ENCODE measurements at regions not wholly inside any gene's neighbourhood (a gene's known extent, or its start where the extent isn't known, plus 50 kb on each side); places are given as distances from the start of the nearest gene placed in this dataset.

DNA sequence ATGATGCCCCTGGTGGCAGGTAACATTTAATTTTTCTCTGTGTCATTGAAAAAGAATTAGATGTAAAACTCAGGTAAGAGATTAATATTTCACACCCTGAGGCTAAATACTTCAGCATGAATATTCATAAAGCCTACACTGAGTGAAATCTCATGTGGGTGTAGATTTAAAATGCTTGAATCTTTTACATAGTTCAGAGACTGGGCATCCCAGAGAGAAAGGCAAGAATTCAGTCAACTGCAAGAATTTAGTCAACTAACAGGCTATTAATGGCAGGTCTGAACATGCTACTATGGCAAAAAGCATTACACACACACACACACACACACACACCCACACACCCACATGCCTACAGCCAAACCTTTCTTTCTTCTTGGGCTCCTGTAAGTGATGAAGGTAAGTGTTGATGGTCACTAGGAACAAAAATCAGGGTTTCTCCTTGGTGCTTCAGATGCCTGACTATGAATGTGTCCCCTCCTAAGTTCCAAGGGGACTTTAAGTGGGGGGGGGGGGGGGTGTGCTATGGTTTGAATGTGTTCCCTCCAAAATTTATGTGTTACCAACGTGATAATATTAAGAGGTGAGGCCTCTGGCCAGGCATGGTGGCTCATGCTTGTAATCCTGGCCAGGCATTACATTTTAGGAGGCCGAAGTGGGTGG lies 63.7 kb upstream of the PSMD7 start:
- DNase-seq = no peak

DNA sequence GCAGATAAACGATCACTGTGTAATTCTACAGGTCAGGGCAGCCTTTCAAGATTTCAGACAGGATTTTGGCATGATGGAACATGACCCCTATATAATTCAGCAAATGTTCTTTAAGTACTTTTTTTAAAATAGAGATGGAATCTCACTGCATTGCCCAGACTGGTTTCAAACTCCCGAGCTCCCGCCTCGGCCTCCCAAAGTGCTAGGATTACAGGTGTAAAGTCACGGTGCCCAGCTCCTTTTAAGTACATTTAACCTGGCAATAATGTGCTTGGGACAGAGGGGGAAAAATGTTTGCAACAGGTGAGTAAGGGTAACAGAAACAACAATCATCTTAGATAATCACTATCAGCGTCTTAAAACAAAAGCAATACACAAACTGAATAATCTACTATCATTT lies 66.5 kb upstream of the PSMD7 start:
- DNase-seq = no peak

GRCh38 chr16:74226338-74226954 lies 70.2 kb upstream of the PSMD7 start:
- DNase-seq = no peak

DNA sequence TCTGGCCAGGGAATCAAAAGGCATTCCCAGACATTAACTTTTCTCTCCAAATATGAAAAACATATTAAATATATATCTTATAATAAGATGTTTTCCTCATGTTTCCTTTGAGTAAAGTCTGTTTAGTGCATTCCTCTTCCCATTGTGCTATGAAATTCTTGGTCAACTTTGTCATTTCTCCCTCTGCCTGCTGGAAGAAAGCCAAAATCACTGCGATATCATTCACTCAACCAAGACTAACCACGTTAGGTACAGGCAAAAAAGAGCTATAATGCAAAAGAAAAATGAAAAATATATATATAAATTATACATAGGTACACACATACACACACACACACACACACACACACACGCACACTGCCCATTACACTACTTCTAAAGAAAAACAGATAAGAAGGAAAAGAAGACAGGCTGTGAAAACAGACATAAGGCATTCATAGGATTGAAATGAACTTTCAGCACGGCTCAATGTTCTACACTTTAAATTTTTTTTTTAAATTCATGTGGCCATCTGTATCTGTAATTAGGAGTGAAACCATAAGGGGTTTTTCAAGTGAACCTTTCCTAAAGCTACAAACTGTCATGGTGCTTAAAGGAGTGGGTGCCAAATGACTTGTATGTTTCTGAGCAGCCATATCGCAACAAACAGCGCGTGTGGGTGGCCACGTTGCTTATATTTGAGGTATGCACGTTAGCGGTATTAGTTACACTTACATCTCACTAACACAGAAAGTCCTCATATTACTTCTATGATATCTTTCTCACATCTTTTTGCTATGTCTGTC lies 71.6 kb upstream of the PSMD7 start:
- DNase-seq = no peak

DNA sequence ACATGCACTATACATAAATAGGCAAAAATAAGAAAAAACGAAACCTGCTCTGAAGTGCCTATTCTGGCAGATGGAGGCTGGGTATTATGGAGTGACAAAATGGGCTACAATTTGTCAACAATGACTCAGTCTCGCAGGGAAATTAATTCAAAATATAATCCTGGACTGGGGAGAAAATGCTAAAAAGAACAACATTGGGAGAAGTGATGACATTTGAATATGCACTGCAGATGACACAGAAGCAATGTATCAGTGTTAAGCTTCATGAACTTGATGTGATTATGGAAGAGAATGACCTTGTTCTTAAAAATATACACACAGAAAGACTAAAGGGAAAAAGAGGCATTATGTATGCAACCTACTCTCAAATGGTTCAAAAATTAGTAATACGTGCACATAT lies 74.8 kb upstream of the PSMD7 start:
- no peak for DNase-seq

DNA sequence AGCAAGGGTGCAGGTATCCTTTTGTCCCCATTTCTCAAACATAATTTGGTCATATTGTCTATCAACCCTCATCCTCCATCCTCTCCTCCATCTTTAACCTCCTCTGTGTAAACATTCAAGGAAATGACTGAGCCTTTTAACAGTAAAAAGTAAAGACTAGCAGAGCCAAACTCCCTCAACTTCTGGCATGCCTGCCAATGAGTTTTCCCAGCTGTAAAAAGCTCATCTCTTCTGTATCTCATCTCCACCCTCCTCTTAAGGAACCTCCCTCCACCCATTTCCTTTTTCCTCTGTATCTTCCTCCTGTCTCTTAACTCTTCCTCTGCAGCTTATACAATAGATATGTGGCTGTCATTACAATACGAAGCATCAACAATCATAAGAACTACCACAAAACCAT lies 76.9 kb upstream of the PSMD7 start:
- no peak for DNase-seq

DNA sequence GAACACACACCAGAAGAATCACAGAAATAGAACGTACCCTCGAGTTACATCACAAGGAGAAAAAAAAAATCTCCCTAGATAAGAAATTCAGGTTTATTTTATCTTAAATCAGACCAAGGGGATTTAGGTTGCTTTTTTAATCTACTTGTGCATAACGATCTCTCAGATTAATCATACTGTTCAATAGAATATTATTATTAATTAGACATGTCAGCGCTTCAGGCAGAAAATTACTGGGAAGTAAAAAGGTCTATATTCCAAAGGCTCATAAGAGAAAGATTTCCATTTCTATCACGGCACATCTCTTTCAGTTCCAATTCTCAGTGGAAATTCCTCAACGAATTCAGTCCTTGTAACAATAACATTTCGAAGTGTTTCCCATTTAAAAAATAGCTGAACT lies 77.7 kb upstream of the PSMD7 start:
- no peak for DNase-seq

GRCh38 chr16:74216319-74216718 lies 80.3 kb upstream of the PSMD7 start:
- no peak for DNase-seq

- no peak for DNase-seq
Measured at GRCh38 chr16:74215249-74215648, 81.4 kb upstream of the PSMD7 start.

GRCh38 chr16:74213372-74213771 lies 83.2 kb upstream of the PSMD7 start:
- no peak for DNase-seq

DNA sequence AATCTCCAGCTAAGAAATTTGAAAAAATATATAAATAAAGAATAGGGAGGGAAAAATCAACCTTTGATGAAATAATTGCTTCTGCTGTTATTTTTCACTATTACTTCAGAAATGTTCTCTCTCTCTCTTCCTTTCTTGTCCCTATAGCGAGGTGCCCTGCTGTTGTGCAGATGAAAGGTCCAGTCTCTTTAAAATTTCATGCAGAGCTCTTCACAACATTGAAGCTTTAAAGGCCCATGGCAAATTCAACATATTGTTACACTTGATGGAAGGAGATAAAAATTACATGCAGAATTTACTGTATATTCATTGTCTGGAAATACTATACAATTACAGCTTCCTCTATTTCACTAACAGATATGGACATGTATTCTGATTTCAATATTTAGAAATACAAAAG lies 86.4 kb upstream of the PSMD7 start:
- DNase-seq = no peak

- DNase-seq = no peak
Measured at GRCh38 chr16:74202009-74202408, 94.6 kb upstream of the PSMD7 start.

DNA sequence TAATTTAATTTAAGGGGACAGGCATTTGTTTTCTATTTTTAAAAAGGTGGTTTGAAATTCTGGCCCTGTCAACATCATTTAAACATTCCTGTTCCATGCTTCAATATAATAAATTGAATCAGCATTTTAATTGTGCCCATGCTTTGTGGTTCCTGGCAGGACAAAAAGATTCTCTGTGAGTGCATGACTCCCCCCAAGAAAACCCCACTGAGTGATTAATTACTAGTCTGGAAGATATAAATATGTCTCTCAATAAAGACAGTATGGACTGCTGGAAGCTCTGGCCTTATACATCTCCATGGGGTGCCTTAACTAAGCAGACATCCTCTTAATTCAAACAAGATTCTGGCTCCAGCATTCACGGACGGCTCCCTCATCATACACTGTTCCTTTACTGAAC lies 95.0 kb upstream of the PSMD7 start:
- DNase-seq = no peak

DNA sequence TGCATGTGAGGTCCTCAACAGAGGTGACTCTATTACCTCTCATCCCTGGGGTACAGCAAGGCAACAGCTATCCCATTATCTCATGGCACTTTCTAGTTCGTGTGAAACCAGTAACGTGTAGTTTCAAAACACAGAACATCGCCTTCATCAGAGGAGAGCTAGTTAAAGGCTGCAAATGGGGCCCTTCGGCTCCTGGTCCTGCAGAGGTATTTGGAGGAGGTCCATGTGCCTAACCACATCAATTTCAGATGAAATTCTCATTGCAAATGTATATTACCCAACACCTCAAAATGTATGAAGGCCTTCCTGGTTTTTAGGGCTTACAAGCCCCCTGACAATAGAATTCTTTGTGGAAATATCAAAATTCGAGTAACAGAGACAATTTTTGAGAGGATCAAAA lies 95.7 kb upstream of the PSMD7 start:
- DNase-seq = no peak

DNA sequence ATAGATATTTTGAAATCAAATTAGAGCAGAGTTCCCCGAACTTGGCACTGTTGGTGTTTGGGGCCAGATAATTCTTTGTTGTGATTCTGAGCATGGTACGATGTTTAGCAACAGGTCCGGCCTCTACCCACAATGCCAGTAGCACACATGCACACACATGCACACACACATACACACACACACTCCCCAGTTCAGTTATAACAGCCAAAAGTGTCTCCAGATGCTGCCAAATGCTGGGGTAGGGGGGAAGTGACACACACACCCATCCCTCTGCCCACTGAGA lies 96.8 kb upstream of the PSMD7 start:
- DNase-seq = no peak

DNA sequence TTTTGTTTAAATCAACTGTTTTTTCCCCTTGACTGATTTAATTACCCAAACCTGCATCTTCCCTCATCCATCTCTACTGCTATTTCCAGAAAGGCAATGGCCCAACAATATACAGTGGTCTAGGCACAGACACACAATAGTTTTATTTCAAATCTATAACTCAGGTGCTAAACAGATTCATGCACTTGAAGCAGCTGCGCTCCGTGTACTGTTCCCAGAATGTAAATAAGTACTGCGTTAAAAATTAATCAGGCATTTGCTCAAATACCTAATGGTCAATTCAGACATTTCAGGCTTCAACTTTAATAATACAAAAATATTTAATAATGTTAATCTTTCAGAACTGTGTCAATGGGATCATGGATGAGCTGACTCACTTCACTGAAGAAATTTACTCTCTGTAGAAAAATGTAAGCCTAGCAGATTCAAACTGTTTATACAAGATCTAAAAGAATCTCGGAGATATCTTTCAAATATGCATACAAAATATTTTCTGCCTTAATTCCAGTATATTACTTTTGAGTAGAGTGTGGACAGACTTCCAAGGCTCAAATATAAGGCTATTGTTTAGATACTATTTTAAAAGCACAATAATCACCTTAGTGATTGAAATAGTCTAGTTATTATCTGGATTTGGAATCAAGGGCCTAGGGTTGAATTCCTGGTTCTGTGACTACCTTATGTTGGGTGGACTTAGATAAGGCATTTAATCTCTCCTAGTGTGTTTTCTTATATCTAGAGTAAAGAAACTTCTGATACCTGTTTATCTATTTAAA lies 97.4 kb upstream of the PSMD7 start:
- no peak for DNase-seq

DNA sequence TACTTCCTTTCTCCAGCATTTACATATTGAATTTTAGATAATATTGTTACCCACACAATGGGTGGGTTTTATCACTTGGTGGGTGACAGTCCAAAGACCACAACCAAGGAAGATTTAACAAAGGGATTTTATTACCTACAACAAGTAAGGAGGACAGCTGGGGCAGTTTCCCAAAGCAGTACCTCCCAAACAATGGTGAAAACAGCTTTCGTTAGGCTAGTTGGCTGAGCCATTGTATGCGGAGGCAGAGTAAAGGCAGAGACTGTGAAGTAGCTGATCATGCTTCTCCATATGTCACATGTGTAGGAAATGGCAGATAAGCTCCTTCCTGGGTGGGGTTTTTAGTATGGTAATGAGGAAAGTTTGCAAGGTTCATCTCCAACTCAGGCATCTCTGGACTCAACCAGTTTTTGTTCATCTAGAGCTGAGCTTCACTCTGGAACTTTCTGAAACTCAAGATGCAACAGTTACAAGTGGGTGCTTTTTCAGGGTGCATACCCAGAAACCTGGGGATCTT lies 104.3 kb upstream of the PSMD7 start:
- no peak for DNase-seq

GRCh38 chr16:74190292-74190691 lies 106.3 kb upstream of the PSMD7 start:
- DNase-seq = no peak

DNA sequence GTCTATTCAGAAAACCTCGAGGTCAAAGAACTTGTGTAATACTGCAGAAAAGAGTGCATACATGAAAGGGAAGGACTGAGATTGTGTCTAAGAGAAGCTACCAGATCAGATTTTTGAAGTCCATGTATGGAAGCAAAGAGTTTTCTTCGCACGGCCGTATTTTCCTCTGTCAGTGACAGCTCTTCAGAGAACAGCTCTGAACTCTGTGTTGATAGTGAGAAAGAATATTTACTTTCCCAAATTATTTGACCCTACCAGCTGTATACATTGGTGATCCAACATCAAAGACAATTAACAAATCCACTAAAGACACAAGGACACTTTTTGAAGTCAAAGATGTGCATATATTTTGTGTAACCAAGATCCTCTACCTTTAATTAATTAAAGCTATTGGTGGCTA lies 107.8 kb upstream of the PSMD7 start:
- no peak for DNase-seq

DNA sequence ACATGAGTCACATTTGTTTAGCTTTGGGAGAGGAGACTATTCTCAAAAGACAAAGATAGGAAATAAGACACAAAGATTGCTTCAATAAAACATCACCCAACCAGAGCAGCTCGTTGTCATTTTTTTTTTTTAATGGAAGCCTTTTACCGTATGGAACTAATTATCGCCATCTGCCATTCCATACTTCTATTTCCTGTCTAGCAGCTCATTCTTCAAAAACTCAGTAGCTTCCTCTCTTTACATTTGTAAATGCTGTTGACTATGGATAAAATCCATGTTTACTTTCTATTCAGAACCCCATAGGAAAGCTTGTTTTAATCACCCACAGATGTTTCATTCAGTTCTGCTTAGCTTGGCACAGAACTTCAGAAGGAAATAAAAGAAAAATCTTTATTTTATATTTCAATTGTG lies 110.0 kb upstream of the PSMD7 start:
- no peak for DNase-seq

DNA sequence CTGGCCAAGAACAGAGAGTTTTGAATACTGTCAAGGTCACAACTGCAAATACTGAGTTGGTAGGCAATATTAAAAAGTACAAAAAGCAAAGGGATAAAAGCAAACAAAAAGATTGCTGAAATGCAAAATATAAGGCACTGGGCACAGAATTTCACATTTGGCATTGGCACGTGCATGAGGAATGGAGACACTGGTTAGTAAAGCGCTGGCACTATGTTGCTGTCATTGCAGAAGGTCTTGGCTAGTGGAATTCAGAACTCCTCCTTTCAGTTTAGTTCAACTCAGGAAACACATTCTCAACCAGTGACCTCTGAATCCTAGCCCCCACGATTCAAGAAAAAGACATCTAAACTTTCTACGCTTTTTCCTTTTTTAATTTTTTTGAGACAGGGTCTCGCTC lies 111.8 kb upstream of the PSMD7 start:
- DNase-seq = no peak

DNA sequence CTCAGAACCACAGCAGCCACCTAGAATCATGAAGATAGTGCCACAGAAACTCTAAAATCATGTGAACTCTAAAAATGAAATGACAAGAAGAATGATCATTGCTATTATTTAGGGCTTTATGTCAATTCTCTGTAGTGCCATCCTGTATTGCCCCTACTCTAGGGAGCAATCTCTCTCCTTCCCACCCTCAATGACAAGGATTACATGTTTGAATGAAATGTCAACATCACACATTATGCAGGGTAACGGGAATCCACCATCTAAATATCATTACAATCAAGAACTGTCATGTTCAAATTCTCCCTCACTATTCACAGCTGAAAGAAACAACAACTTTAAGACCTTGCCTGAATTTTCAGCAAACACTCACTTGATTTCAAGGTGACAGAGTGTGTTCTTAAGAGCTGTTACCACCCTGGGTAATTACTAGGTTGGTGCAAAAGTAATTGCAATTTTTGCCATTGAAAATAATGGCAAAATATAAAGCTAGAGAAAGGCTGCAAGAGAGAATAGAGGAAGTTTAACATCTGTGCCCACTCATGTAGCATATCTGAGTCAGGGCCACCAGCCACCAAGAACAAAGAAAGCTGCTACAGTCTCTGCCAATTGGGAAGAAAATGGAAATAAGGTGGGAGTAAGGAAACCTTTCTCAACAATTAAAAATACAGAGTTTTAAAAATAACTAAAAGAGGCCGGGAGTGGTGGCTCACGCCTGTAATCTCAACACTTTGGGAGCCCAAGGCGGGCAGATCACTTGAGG lies 112.8 kb upstream of the PSMD7 start:
- DNase-seq = no peak

All from NCI-H187 (cell line).